HG03196 (cell line): ENCODE measurements at regions not wholly inside any gene's neighbourhood (a gene's known extent, or its start where the extent isn't known, plus 50 kb on each side); places are given as distances from the start of the nearest gene placed in this dataset.
"Not testable (repeated sequence)": the region's sequence is repeated elsewhere in the genome, so short reads cannot be mapped to it uniquely, and the experiment has no call there.

ENCODE experiments used
- ATAC-seq: cut with Tn5 transposase; IDR thresholded peaks from one replicate; pipeline ENCODE4 v1.9.1; 2021; ENCODE audit not compliant: unreplicated experiment

- ATAC-seq, result no peak
These were observed 150.9 kb upstream of the GRK3 start for GRCh38 chr22:25413620-25414019.

GRCh38 chr22:25415731-25416130 lies 148.7 kb upstream of the GRK3 start:
- not testable (repeated sequence) for ATAC-seq

GRCh38 chr22:25417826-25418225 lies 146.6 kb upstream of the GRK3 start:
- ATAC-seq, result not testable (repeated sequence)

- ATAC-seq, result no peak
These were observed 145.0 kb upstream of the GRK3 start for GRCh38 chr22:25419247-25420113.

- ATAC-seq, result not testable (repeated sequence)
These were observed 144.4 kb upstream of the GRK3 start for GRCh38 chr22:25420114-25420441.

GRCh38 chr22:25420471-25420924 lies 144.0 kb upstream of the GRK3 start:
- ATAC-seq, result no peak

- ATAC-seq, result no peak
These were observed 143.3 kb upstream of the GRK3 start for GRCh38 chr22:25420925-25421904.

GRCh38 chr22:25426530-25427308 lies 137.8 kb upstream of the GRK3 start:
- ATAC-seq, result not testable (repeated sequence)

GRCh38 chr22:25431637-25432342 lies 132.7 kb upstream of the GRK3 start:
- ATAC-seq, result not testable (repeated sequence)

- not testable (repeated sequence) for ATAC-seq
These were observed 131.0 kb upstream of the GRK3 start for GRCh38 chr22:25433381-25433970.

- no peak for ATAC-seq
These were observed 126.9 kb upstream of the GRK3 start for GRCh38 chr22:25437414-25438160.

GRCh38 chr22:25447067-25447685 lies 117.3 kb upstream of the GRK3 start:
- ATAC-seq, result no peak

- peak; percentile 83 for ATAC-seq
These were observed 116.6 kb upstream of the GRK3 start for GRCh38 chr22:25447686-25448434.

GRCh38 chr22:25448435-25449051 lies 115.9 kb upstream of the GRK3 start:
- no peak for ATAC-seq

- no peak for ATAC-seq
These were observed 114.6 kb upstream of the GRK3 start for GRCh38 chr22:25449781-25450317.

- ATAC-seq, result no peak
These were observed 112.9 kb upstream of the GRK3 start for GRCh38 chr22:25451480-25452114.
